GM12878 (cell line): ENCODE measurements at regions not wholly inside any gene's neighbourhood (a gene's known extent, or its start where the extent isn't known, plus 50 kb on each side); places are given as distances from the start of the nearest gene placed in this dataset.

ENCODE experiments used
- ATAC-seq: fragments of 200-7000 bp; cut with Tn5 transposase; 3 replicates; pipeline ENCODE4 v1.9.1; 2020; ENCODE audit warnings: mild to moderate bottlenecking, moderate library complexity
- BruUV-seq: library from RNA; stranded (reverse); fragments of 400-500 nt; replicated peaks from 2 replicates; lab custom pipeline; 2021; lab: Mats Ljungman, UMichigan
- CTCF ChIA-PET: fragments of 300-600 bp; sonication (Branson Sonifier 250); formaldehyde crosslinking; extraction: SDS; loops from one replicate; lab custom pipeline; 2021; ENCODE audit warnings: inconsistent platforms; lab: Yijun Ruan, JAX
- POLR2A ChIA-PET: fragments of 350-600 bp; formaldehyde crosslinking; extraction: SDS; loops from one replicate; lab custom pipeline; 2021; ENCODE audit warnings: inconsistent platforms; lab: Charles Lee
- RAD21 ChIA-PET: fragments of 300-600 bp; sonication (Branson Sonifier 250); formaldehyde crosslinking; loops from one replicate; lab custom pipeline; 2023; ENCODE audit warnings: antibody characterized with exemption; ENCODE audit not compliant: unreplicated experiment; lab: Charles Lee
- SMC1A ChIA-PET: fragments of 300-600 bp; sonication (Branson Sonifier 250); formaldehyde crosslinking; loops from one replicate; lab custom pipeline; 2023; ENCODE audit not compliant: unreplicated experiment, uncharacterized antibody; lab: Charles Lee
- DNase-seq: peaks from one replicate; pipeline ENCODE4 v3.0.0-alpha.2; 2011; ENCODE audit warnings: low read depth, low spot score
- FAIRE-seq: peaks from 3 replicates; lab custom pipeline; 2011; peaks lifted over from hg19 to GRCh38; lab: Jason Lieb, UNC
- H2AFZ ChIP-seq: 2 replicates; pipeline ENCODE4 v1.6.0; 2011; ENCODE audit warnings: low read depth, low read length, control low read depth; ENCODE audit not compliant: control insufficient read depth
- H3K27ac ChIP-seq: 2 replicates; pipeline ENCODE4 v1.5.1; 2011; ENCODE audit warnings: control low read depth; ENCODE audit not compliant: control insufficient read depth, insufficient read depth
- H3K27me3 ChIP-seq, 2 experiments: replicated peaks in 1 of 2; 2 replicates each; pipeline versions ENCODE4 v1.6.0 to v1.6.1; 2011; ENCODE audit warnings: low read length in 1 of 2; ENCODE audit not compliant: control insufficient read depth in 2 of 2, insufficient read depth in 2 of 2
- H3K36me3 ChIP-seq, 2 experiments: 2 replicates each; pipeline ENCODE4 v1.5.1; 2011; ENCODE audit warnings: low read length in 1 of 2; ENCODE audit not compliant: control insufficient read depth in 2 of 2, insufficient read depth in 2 of 2
- H3K4me1 ChIP-seq: 2 replicates; pipeline ENCODE4 v1.6.1; 2011; ENCODE audit warnings: mild to moderate bottlenecking, low read length, moderate library complexity, mixed read lengths; ENCODE audit not compliant: control insufficient read depth, insufficient read depth
- H3K4me2 ChIP-seq: 2 replicates; pipeline ENCODE4 v1.6.0; 2011; ENCODE audit warnings: control low read depth; ENCODE audit not compliant: control insufficient read depth, insufficient read depth
- H3K4me3 ChIP-seq: fragments of 200-600 bp; sonication (generic); 2 replicates; pipeline ENCODE4 v1.5.1; 2016
- H3K79me2 ChIP-seq: 2 replicates; pipeline ENCODE4 v1.6.0; 2011; ENCODE audit warnings: low read length; ENCODE audit not compliant: control insufficient read depth, insufficient read depth
- H3K9ac ChIP-seq: 2 replicates; pipeline ENCODE4 v1.8.0; 2011; ENCODE audit warnings: low read length, control low read depth, mixed read lengths; ENCODE audit not compliant: control insufficient read depth, insufficient read depth
- H3K9me3 ChIP-seq: replicated peaks from 3 replicates; pipeline ENCODE4 v1.5.1; 2011; ENCODE audit warnings: mild to moderate bottlenecking, low read length; ENCODE audit not compliant: control insufficient read depth, insufficient read depth
- H4K20me1 ChIP-seq: 2 replicates; pipeline ENCODE4 v1.6.0; 2011; ENCODE audit not compliant: control insufficient read depth, insufficient read depth
- EZH2 ChIP-seq: IDR thresholded peaks from 2 replicates; pipeline ENCODE4 v1.6.1; 2012; ENCODE audit warnings: low read depth, mild to moderate bottlenecking, control low read depth, inconsistent platforms, low read length, borderline replicate concordance; ENCODE audit not compliant: control insufficient read depth
- HDGF ChIP-seq: fragments of 450-650 bp; IDR thresholded peaks from 2 replicates; pipeline ENCODE4 v1.6.1; 2016; ENCODE audit warnings: antibody characterized with exemption
- MEF2A ChIP-seq: IDR thresholded peaks from 2 replicates; pipeline ENCODE4 v1.6.1; 2011; ENCODE audit warnings: low read depth, mild to moderate bottlenecking, low read length, moderate library complexity; ENCODE audit not compliant: insufficient read depth
- MTA2 ChIP-seq: fragments of 450-650 bp; IDR thresholded peaks from 2 replicates; pipeline ENCODE4 v1.6.1; 2016; ENCODE audit warnings: low read depth, mild to moderate bottlenecking, moderate library complexity
- NR2C2 ChIP-seq: IDR thresholded peaks from 2 replicates; pipeline ENCODE4 v1.6.1; 2011; ENCODE audit warnings: borderline replicate concordance, low read depth; ENCODE audit not compliant: control insufficient read depth, insufficient read length
- TAF1 ChIP-seq: IDR thresholded peaks from 2 replicates; pipeline ENCODE4 v1.6.1; 2011; ENCODE audit warnings: mild to moderate bottlenecking, low read depth, low read length, borderline replicate concordance
- TBL1XR1 ChIP-seq: IDR thresholded peaks from 2 replicates; pipeline ENCODE4 v1.6.1; 2012; ENCODE audit warnings: low read depth, low read length, improper control_type of control experiment
- WGBS: methylation state at CpG from one replicate; pipeline ENCODE4 v1.1.6; 2016; ENCODE audit warnings: low lambda C conversion rate; ENCODE audit not compliant: insufficient replicate concordance, insufficient coverage; ENCODE audit errors: missing lambda C conversion rate; 5-methylcytosine and 5-hydroxymethylcytosine counted together
- in situ Hi-C: fragments of 300-500 bp; cut with MboI; formaldehyde crosslinking; loops from 9 replicates; pipeline ENCODE4 v1.14.3; 2018; ENCODE audit warnings: mixed read lengths
- intact Hi-C: fragments of 100-400 bp; cut with micrococcal nuclease; formaldehyde crosslinking; loops from one replicate; pipeline ENCODE4 v1.14.2; 2022; ENCODE audit not compliant: unreplicated experiment
- TF ChIP-seq, protein P1 (sequence below): IDR thresholded peaks from 2 replicates; pipeline ENCODE4 v1.6.1; 2011; ENCODE audit warnings: low read depth, low read length, improper control_type of control experiment, borderline replicate concordance
- TF ChIP-seq, protein P2 (sequence below): IDR thresholded peaks from 2 replicates; pipeline ENCODE4 v1.6.1; 2011; ENCODE audit warnings: borderline replicate concordance, low read depth, mild to moderate bottlenecking, moderate library complexity, low read length; ENCODE audit not compliant: insufficient read depth, poor library complexity, severe bottlenecking
- TF ChIP-seq, protein P3 (sequence below): fragments of 450-650 bp; IDR thresholded peaks from 2 replicates; pipeline ENCODE4 v1.6.1; 2017; ENCODE audit warnings: mild to moderate bottlenecking, moderate library complexity

DNA sequence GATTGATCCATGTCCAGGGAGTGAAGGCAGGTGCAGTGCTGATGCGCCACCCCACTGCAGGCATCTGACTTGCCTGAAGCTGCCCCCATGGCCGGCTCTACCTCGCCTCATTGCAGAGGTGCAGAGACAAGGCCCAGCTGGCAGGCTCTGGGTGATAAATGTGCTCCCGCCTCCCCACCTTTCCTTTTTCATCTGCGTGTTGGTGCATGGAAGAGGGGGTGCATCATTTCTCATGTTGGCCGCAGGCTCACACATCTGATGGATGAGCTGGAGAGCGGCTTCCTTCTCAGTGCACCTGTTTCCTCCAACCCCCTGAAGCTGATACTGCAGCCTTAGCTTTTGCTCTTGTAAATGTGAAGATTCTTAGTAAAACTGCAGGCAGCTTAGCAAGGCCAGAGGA, 306.0 kb upstream of the KAZN start (continued):
- TF ChIP-seq, protein P1, sequence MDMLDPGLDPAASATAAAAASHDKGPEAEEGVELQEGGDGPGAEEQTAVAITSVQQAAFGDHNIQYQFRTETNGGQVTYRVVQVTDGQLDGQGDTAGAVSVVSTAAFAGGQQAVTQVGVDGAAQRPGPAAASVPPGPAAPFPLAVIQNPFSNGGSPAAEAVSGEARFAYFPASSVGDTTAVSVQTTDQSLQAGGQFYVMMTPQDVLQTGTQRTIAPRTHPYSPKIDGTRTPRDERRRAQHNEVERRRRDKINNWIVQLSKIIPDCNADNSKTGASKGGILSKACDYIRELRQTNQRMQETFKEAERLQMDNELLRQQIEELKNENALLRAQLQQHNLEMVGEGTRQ = no peak
- TF ChIP-seq EZH2 (no peak), MTA2 (no peak), MEF2A (no peak), HDGF (no peak), TAF1 (no peak), TBL1XR1 (no peak), NR2C2 (no peak)
- TF ChIP-seq, protein P2, sequence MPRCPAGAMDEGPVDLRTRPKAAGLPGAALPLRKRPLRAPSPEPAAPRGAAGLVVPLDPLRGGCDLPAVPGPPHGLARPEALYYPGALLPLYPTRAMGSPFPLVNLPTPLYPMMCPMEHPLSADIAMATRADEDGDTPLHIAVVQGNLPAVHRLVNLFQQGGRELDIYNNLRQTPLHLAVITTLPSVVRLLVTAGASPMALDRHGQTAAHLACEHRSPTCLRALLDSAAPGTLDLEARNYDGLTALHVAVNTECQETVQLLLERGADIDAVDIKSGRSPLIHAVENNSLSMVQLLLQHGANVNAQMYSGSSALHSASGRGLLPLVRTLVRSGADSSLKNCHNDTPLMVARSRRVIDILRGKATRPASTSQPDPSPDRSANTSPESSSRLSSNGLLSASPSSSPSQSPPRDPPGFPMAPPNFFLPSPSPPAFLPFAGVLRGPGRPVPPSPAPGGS = no peak

DNA sequence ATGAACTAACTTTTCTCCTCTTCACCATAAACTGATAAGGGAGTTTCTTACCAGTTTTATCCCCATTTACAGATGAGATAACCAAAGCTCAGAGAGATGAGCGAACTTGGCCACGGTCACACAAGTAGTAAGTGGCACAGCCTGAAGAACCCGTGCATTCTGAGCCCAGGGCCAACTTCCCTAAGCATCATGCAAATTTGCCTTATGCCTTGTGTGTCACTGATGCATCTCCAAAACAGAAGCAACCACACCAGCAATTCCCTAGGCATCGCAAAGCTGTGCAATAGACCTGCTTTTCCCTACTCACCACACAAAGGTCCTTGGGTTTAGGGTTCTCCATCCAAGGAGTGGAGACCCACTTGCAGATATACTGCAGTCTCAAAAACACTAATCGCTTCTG, 304.5 kb upstream of the KAZN start:
- no peaks in the 10 kb centered on the region for H3K79me2 ChIP-seq

More for the DNA sequence above, 304.5 kb upstream of the KAZN start:
- Histone ChIP-seq H3K27me3 (no peaks in the 10 kb centered on the region; a peak in 1 of 4 replicates), H2AFZ (no peak overlapping the region), H3K4me2 (no peak overlapping the region), H3K27ac (no peak overlapping the region), H3K9me3 (no peaks in the 10 kb centered on the region), H3K9ac (no peak overlapping the region), H3K4me3 (no peak overlapping the region), H3K36me3 (no peaks in the 10 kb centered on the region), H4K20me1 (no peaks in the 10 kb centered on the region), H3K4me1 (no peaks in the 10 kb centered on the region)
- DNase-seq = no peak
- POLR2A ChIA-PET = no interaction called here
- intact Hi-C loops (no loop called here), in situ Hi-C loops (no loop called here)
- TF ChIP-seq, protein P3, sequence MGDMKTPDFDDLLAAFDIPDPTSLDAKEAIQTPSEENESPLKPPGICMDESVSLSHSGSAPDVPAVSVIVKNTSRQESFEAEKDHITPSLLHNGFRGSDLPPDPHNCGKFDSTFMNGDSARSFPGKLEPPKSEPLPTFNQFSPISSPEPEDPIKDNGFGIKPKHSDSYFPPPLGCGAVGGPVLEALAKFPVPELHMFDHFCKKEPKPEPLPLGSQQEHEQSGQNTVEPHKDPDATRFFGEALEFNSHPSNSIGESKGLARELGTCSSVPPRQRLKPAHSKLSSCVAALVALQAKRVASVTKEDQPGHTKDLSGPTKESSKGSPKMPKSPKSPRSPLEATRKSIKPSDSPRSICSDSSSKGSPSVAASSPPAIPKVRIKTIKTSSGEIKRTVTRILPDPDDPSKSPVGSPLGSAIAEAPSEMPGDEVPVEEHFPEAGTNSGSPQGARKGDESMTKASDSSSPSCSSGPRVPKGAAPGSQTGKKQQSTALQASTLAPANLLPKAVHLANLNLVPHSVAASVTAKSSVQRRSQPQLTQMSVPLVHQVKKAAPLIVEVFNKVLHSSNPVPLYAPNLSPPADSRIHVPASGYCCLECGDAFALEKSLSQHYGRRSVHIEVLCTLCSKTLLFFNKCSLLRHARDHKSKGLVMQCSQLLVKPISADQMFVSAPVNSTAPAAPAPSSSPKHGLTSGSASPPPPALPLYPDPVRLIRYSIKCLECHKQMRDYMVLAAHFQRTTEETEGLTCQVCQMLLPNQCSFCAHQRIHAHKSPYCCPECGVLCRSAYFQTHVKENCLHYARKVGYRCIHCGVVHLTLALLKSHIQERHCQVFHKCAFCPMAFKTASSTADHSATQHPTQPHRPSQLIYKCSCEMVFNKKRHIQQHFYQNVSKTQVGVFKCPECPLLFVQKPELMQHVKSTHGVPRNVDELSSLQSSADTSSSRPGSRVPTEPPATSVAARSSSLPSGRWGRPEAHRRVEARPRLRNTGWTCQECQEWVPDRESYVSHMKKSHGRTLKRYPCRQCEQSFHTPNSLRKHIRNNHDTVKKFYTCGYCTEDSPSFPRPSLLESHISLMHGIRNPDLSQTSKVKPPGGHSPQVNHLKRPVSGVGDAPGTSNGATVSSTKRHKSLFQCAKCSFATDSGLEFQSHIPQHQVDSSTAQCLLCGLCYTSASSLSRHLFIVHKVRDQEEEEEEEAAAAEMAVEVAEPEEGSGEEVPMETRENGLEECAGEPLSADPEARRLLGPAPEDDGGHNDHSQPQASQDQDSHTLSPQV = no peak
- ATAC-seq = no peak
- RAD21 ChIA-PET = interaction anchor here (1.4 kb wide), 1 partner anchor 180 kb away, joined by 3 read pairs; no protein-coding TSS in a partner anchor
- no TSS peak for BruUV-seq
- WGBS = 18% methylated on average over 5 of the region's 5 CpGs
- SMC1A ChIA-PET = no interaction called here
- CTCF ChIA-PET = no interaction called here
- no peak for FAIRE-seq
